H4 (cell line): ENCODE measurements at regions not wholly inside any gene's neighbourhood (a gene's known extent, or its start where the extent isn't known, plus 50 kb on each side); places are given as distances from the start of the nearest gene placed in this dataset.
"Not testable (repeated sequence)": the region's sequence is repeated elsewhere in the genome, so short reads cannot be mapped to it uniquely, and the experiment has no call there.

Source experiments
- DNase-seq: peaks from one replicate; pipeline ENCODE4 v3.0.0-alpha.2; 2015; ENCODE audit warnings: low spot score

DNA sequence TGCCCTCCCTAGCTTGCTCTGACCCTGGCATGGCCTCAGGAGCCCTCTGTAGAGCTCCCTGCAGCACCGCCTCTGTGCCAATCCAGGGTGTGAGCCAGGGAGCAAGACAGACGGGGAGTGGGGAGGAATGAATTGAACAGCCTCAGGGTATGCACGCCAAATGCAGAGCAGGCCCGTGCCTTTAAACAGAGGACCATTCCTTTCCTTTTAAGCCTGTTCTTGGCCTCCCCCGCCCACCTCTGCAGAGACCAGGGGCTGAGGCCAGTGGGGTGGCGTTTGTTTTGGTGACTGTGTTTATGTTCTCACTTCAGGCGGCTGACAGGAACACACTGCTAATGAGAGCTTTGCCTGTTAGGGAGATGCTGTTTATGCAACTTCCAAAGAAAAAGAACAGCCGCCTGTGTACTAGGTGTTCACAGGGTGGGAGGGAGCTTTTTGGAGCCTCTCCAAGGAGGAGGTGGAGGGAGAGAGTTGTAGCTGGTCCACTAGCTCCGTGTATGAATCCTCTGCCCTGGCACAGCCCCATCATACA, 528.1 kb upstream of the DPP6 start:
- DNase-seq = no peak

DNA sequence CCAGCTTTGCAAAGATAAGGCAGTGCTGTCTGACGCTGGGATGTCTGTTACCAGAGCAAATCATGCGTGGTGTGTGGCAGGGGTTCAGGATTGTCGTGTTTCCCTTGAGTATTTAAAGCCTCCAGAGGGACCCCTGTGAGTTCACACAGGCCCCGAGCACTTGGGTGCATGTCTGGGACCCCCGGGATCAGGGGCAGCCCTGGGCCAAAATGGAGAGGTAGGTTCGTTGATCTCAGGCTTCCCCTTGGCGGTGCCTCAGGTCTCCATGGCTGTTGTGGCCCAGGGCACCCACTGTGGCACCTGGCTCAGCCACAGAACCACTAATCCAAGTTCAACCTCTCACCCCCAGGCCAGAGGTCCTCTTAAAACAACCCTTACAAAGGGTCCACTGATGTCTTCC, 523.1 kb upstream of the DPP6 start:
- no peak for DNase-seq

DNA sequence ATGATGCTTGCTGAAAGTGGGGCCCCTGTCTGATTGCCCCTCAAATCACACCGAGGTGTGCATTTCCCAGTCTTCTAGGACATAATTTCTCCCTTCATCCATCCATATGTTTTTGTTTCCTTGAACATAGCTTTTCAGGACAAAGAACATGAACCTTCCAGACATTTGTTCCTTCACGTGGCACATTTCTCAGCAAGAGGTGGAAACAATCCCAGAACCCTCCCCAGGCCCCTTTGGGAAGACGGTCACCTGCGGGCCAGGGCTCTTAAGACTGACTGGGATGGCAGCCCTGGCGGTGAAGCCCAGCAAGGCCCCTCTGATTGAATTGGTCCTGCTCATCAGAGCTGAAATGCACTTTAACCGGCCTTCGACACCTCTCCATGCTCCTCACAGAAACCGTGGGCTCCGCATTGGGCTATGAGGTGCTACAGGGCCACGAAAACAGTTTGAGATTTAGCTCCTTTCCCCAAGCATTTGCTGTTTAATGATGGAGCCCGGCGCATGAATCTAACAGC, 522.5 kb upstream of the DPP6 start:
- no peak for DNase-seq

GRCh38 chr7:153530441-153530840, 521.8 kb upstream of the DPP6 start:
- no peak for DNase-seq

DNA sequence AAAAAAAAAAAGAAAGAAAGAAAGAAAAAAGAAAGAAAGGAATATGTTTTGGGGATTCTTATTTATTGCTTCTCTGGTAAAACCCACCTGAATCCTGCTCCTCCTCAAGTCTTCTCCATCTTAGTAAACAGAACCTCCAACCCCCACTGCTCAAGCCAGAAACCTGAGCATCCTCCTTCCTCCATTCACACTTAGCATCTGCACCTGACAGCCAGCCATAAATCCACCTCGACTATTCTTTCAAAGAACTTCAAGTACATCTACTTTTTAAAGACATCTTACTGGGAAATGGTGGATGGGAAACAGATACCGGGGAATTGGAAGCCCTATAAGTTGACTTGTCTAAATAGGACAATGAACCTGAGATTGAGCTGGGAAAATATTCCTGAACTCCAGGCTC, 519.9 kb upstream of the DPP6 start:
- no peak for DNase-seq

DNA sequence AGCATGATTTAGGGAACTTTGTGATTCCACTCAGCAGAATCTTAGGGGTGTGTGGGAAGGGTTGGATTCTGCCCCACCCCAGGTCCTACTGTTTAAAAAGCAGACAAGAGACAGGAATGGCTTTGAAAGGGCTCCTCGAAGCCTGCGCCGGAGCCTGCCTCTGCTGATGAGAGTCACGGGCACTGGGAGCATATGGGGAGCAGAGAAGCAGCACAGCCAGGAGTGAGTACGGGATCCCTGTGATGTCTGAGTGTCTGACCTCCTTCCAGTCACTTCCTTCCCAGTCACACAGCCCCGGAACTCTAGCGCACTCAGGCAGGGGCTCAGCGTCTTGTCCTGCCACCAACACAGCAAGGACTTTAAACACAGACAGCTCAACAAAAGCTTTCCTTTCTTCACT, 514.9 kb upstream of the DPP6 start:
- DNase-seq = no peak

- DNase-seq = no peak
These were observed 510.3 kb upstream of the DPP6 start for GRCh38 chr7:153541903-153542302.

GRCh38 chr7:153543232-153543631, 509.0 kb upstream of the DPP6 start:
- DNase-seq = no peak

DNA sequence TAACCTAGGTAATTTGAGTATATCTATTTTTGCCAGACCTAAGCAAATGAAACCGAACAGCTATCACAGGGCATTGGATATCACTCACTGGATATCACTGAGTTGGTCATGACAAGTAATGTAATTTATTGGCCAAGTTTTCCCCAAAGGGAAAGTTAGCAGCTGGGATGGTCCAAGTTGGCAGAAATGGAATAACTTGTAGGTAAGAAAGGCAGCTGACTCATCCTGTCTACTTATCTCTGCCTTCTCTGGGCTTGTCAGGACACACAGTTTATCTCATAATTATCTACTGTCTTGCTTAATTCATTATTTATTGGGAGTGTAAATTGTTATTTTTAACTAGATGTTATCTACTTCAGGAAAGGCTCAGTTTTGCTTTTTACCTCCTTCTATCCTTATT, 502.0 kb upstream of the DPP6 start:
- DNase-seq = no peak

DNA sequence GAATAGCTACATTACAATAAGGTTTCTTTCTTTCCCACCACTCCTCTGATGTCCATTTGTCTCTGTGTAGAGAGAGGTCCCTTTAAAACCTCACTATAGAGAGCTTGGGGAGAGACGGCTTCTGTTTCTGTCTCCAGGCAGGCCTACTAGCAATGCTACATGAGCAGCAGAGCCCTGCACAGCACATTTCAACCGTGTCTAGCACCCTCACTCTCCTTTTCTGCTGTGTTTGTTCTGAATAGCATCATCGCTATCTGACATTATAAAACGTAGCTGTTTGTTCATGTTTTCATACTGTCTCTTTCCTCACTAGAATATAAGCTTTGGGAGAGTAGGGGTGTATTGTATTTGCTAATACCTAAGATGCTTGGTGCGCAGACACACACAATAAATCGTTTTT, 487.8 kb upstream of the DPP6 start:
- no peak for DNase-seq

DNA sequence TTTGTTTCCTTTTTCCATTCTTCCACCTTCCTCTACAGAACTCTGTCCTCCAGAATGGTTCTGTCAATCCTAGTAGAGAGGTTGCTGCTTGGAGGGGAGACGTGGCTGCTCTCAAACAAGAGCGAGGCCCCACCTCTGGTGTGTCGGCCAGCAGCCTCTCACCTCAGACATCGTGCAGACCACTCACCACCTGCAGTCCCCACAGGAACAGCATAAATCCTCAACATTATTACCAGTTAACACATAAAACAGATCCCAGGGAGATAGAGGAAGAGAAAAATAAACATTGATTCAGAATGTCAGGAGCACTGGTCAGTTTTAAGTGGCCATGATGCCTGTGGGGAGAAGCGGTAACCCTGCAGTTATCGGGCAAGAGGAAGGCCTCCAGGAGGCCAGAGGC, 485.9 kb upstream of the DPP6 start:
- no peak for DNase-seq

- no peak for DNase-seq
These were observed 484.8 kb upstream of the DPP6 start for GRCh38 chr7:153567426-153567825.

DNA sequence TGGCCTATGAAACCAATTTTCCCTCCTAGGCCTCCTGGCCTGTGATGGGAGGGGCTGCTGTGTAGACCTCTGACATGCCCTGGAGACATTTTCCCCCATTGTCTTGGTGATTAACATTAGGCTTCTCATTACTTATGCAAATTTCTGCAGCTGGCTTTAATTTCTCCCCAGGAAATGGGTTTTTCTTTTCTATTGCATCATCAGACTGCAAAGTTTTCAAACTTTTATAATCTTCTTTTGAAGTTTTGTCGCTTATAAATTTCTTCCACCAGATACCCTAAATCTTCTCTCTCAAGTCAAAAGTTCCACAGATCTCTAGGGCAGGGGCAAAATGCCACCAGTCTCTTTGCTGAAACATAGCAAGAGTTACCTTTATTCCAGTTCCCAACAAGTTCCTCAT, 482.7 kb upstream of the DPP6 start:
- not testable (repeated sequence) for DNase-seq

GRCh38 chr7:153576096-153576495, 476.1 kb upstream of the DPP6 start:
- DNase-seq = no peak

DNA sequence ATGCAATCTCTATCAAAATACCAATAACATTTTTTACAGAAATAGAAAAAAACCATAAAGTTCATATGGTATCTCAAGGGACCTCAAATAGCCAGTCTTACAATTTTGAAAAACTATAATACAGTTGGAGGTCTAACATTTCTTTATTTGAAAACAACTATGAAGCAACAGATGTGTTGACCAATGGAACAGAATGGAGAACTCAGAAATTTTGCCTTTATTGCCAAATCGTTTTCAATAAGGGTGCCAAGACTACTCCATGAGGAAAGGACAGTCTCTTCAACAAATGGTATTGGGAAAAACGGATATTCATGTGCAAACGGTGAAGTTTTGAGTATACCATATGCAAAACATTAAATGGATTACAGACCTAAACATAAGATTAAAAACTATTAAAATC, 470.8 kb upstream of the DPP6 start:
- no peak for DNase-seq

- DNase-seq = no peak
These were observed 468.1 kb upstream of the DPP6 start for GRCh38 chr7:153584132-153584531.

DNA sequence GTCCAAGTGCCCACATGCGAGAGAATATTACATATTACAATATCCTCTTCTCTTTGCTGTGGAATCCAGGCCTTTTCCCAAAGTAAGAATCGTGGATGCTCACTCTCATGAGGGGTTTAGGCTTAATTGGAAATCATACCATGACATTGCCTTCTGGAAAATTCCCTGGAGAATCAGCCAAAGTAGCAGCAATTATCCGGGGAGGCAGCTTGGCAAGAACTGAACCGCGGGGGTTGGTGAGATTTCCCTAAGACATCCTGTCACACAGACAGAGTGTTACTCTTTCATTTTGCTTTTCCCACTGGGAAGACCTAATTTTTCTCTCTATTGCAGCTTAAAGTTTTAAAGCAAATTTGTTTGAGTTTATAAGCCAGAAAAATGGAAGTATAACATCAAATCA, 463.6 kb upstream of the DPP6 start:
- DNase-seq = no peak

DNA sequence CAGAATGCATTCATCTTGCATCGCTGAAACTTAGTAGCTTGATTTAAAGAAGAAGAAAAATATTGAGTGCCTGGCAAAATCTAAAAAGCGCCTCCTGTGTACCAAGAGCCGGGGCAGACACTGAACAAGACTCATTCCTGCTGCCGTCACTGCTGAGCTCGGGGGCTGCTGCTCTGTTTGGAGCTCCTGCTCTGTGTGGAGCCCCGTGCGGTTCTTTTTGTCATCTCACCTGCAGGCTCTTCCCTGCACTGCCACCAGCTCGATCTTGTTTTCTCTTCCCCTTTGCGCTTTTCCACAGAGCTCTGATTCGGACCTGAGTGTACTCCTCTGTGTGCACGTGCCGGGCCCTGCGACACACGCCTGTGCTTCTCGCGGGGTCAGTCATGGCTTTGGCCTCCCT, 462.1 kb upstream of the DPP6 start:
- no peak for DNase-seq

DNA sequence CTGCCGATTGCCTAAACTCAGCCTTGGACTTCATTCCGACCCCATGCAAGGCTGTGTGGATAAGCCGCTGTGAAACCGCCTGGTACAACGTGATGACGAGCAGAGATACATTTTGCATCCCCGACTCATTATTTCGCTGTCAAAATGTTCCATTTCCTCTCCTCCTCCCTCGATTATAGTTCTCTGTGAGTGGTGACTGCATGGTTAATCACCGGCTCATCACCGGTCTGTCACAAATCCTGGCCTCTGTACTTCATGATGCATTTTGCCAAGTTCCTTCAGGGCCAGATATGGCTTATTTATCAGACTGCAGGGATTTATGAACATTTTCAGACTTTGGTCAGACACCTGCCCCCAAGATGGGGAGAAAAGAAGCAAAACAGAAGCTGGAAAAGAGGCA, 461.6 kb upstream of the DPP6 start:
- DNase-seq = no peak

- DNase-seq = no peak
These were observed 444.8 kb upstream of the DPP6 start for GRCh38 chr7:153607354-153607753.

DNA sequence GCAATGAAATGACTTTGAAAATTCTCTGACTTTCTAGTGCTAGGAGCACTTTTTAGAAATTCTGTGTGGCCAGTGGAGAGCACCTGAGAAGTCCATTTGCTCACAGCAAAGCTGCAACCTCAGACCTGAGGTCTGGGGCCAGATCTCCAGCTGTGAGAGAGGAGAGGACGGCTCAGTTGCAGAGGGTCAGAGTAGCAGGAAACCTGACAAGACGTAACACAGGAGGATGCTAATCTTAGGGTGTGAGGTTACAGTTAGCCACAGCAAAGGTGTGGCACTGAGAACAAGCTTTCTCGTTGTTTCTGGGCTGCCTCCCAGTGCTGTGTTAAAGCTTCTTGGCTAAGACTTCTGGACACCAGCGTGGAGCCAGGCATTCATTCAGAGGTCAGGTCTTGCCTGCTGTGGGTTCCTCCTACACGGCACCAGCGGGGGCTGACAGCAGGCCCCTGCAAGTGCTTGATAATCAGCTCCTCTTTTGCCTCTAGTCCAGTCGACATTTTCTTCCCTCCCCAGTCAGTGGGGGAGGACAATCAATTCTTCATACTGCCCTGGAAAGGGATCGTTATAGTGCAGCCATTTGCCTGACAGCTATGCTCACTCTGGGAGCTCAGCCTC, 435.4 kb upstream of the DPP6 start:
- no peak for DNase-seq

GRCh38 chr7:153627323-153627722, 424.9 kb upstream of the DPP6 start:
- DNase-seq = no peak

- no peak for DNase-seq
These were observed 423.8 kb upstream of the DPP6 start for GRCh38 chr7:153628406-153628805.

GRCh38 chr7:153628825-153629224, 423.4 kb upstream of the DPP6 start:
- no peak for DNase-seq
